ENCODE measurements at regions not wholly inside any gene's neighbourhood (a gene's known extent, or its start where the extent isn't known, plus 50 kb on each side); places are given as distances from the start of the nearest gene placed in this dataset.
"Not testable (repeated sequence)": the region's sequence is repeated elsewhere in the genome, so short reads cannot be mapped to it uniquely, and the experiment has no call there.

DNA sequence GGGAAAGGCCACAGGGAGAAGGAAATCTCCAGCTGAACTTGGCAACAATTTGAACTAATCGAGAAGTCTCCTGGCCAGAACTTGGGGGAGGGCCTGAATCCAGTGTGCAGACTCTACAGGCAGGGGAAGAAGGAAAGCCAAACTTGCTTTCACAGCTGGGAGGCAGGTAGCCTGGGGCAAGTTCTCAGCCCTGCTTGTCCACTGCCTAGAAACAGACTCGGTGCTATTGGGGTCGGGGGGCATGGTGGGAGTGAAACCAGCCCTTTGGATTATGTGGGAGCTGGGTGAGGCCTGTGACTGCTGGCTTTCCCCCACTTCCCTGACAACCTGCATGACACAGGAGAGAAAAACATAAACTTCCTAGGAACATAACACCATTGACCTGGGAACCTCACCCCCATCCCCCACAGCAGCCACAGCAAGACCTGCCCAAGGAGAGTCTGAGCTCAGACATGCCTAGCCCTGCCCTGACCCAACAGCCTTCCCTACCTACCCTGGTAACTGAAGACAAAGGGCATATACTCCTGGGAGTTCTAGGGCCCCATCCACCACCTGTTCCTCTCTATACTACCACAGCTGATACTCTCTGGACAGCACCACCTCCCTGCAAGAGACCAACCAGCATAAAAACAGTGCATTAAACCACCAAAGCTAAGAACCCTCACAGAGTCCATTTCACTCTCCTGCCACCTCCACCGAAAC, 103.7 kb upstream of the MNS1 start:
- H3K4me1 Mint-ChIP-seq: no peaks in the 10 kb centered on the region
- peaks cover 34% of the 10 kb centered on the region for H3K27me3 Mint-ChIP-seq
- DNase-seq: no peak
- H3K4me3 Mint-ChIP-seq: no peak overlapping the region
- H3K27ac Mint-ChIP-seq: no peak overlapping the region
- no peak for ATAC-seq
- peaks cover 10 to 16% of the 10 kb centered on the region in 2 donors for H3K9me3 Mint-ChIP-seq

DNA sequence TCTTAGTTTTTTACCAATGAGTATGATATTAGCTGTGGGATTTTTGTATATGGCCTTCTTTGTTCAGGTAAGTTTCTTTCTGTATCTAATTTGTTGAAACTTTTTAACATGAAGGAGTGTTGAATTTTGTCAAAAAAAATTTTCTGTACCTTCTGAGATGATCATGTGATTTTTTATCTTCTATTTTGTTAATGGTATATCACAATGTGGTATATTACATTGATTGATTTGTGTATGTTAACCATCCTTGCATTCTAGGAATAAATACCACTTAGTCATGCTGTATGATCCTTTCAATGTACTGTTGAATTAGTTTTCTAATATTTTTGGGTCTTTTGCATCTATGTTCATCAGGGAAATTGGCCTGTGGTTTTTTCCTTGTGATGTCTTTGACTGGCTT, 92.5 kb upstream of the MNS1 start:
- H3K4me1 Mint-ChIP-seq: no peaks in the 10 kb centered on the region
- peaks cover 29 to 42% of the 10 kb centered on the region in 2 donors for H3K9me3 Mint-ChIP-seq
- no peak overlapping the region for H3K27ac Mint-ChIP-seq
- ATAC-seq: no peak
- H3K4me3 Mint-ChIP-seq: no peak overlapping the region
- DNase-seq: no peak
- H3K27me3 Mint-ChIP-seq: no peaks in the 10 kb centered on the region

- peaks cover 14 to 35% of the 10 kb centered on the region in 2 donors for H3K9me3 Mint-ChIP-seq
Observed at GRCh38 chr15:56553486-56553885, 88.5 kb upstream of the MNS1 start.

GRCh38 chr15:56552659-56553058, 87.7 kb upstream of the MNS1 start:
- Mint-ChIP-seq H3K9me3 (peaks cover 6 to 26% of the 10 kb centered on the region in 2 donors), H3K27me3 (no peaks in the 10 kb centered on the region), H3K4me1 (no peaks in the 10 kb centered on the region), H3K4me3 (no peak overlapping the region), H3K27ac (no peak overlapping the region)
- DNase-seq (no peak), ATAC-seq (no peak)

More at GRCh38 chr15:56553486-56553885, 88.5 kb upstream of the MNS1 start:
- ATAC-seq (no peak), DNase-seq (no peak)
- no peaks in the 10 kb centered on the region for H3K27me3 Mint-ChIP-seq
- H3K27ac Mint-ChIP-seq: no peak overlapping the region
- no peak overlapping the region for H3K4me3 Mint-ChIP-seq
- no peaks in the 10 kb centered on the region for H3K4me1 Mint-ChIP-seq

DNA sequence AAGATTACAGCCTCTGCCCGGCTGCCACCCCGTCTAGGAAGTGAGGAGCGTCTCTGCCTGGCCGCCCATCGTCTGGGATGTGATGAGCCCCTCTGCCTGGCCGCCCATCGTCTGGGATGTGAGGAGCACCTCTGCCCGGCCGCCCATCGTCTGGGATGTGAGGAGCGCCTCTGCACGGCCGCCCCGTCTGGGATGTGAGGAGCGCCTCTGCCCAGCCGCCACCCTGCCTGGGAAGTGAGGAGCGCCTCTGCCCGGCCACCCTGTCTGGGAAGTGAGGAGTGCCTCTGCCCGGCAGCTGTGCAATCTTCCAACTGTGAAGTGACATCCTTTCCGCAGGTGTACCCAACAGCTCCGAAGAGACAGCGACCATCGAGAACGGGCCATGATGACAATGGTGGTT, 75.6 kb upstream of the MNS1 start:
- H3K27me3 Mint-ChIP-seq, DNase-seq, H3K27ac Mint-ChIP-seq, H3K4me3 Mint-ChIP-seq, ATAC-seq: not testable (repeated sequence)
- Mint-ChIP-seq H3K4me1 (peaks cover 12% of the 10 kb centered on the region), H3K9me3 (peaks cover 21% of the 10 kb centered on the region in 2 donors)

DNA sequence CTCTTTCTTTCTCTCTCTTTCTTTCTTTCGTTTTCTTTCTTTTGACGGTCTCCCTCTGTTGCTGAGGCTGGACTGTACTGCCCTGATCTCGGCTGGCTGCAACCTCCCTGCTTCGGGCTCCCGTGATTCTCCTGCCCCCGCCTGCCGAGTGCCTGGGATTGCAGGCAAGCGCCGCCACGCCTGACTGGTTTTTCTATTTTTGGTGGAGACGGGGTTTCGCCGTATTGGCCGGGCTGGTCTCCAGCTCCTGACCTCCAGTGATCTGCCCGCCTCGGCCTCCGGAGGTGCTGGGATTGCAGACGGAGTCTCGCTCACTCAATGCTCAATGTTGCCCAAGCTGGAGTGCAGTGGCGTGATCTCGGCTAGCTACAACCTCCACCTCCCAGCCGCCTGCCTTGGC, 75.2 kb upstream of the MNS1 start:
- peaks cover 12% of the 10 kb centered on the region for H3K4me1 Mint-ChIP-seq
- DNase-seq, H3K27ac Mint-ChIP-seq, H3K27me3 Mint-ChIP-seq, ATAC-seq, H3K4me3 Mint-ChIP-seq: not testable (repeated sequence)
- peaks cover 21% of the 10 kb centered on the region in 2 donors for H3K9me3 Mint-ChIP-seq

GRCh38 chr15:56538901-56539545, 74.1 kb upstream of the MNS1 start:
- no peak overlapping the region for H3K27ac Mint-ChIP-seq
- ATAC-seq (no peak), DNase-seq (no peak)
- H3K9me3 Mint-ChIP-seq: peaks cover 10 to 11% of the 10 kb centered on the region in 2 donors
- peaks cover 12% of the 10 kb centered on the region for H3K4me1 Mint-ChIP-seq
- H3K4me3 Mint-ChIP-seq: no peak overlapping the region
- peaks cover 8% of the 10 kb centered on the region for H3K27me3 Mint-ChIP-seq

- peak; percentile 85 for ATAC-seq
- H3K4me3 Mint-ChIP-seq: no peak overlapping the region
- no peak overlapping the region for H3K27ac Mint-ChIP-seq
- H3K4me1 Mint-ChIP-seq: peaks cover 12% of the 10 kb centered on the region
- H3K27me3 Mint-ChIP-seq: peaks cover 8% of the 10 kb centered on the region
- DNase-seq: peak; percentile 38 to 45
- peaks cover 2 to 3% of the 10 kb centered on the region in 2 donors for H3K9me3 Mint-ChIP-seq
Observed at GRCh38 chr15:56537881-56538280, 72.9 kb upstream of the MNS1 start.

DNA sequence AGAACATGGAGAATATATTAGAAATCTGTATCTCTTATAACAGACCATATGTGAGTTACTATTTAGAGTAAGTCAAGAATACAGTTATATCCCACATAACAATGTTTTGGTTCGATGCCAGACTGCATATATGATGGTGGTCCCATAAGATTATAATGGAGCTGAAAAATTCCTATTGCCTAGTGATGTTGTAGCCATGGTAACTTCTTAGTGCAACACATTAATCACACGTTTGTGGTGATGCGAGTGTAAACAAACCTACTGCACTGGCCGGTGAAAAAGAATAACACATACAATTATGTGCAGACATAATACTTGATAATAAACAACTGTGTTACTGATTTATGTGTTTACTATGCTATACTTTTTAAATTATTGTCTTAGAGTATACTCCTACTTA, 69.8 kb upstream of the MNS1 start:
- ATAC-seq: no peak
- peaks cover 7% of the 10 kb centered on the region for H3K27me3 Mint-ChIP-seq
- peaks cover 12% of the 10 kb centered on the region for H3K4me1 Mint-ChIP-seq
- H3K27ac Mint-ChIP-seq: no peak overlapping the region
- H3K9me3 Mint-ChIP-seq: no peaks in the 10 kb centered on the region
- H3K4me3 Mint-ChIP-seq: no peak overlapping the region
- no peak for DNase-seq

GRCh38 chr15:56533731-56534403, 68.9 kb upstream of the MNS1 start:
- no peaks in the 10 kb centered on the region for H3K9me3 Mint-ChIP-seq
- H3K4me1 Mint-ChIP-seq: peaks cover 12% of the 10 kb centered on the region
- no peak overlapping the region for H3K27ac Mint-ChIP-seq
- H3K4me3 Mint-ChIP-seq: no peak overlapping the region
- H3K27me3 Mint-ChIP-seq: no peaks in the 10 kb centered on the region
- ATAC-seq (no peak), DNase-seq (no peak)

DNA sequence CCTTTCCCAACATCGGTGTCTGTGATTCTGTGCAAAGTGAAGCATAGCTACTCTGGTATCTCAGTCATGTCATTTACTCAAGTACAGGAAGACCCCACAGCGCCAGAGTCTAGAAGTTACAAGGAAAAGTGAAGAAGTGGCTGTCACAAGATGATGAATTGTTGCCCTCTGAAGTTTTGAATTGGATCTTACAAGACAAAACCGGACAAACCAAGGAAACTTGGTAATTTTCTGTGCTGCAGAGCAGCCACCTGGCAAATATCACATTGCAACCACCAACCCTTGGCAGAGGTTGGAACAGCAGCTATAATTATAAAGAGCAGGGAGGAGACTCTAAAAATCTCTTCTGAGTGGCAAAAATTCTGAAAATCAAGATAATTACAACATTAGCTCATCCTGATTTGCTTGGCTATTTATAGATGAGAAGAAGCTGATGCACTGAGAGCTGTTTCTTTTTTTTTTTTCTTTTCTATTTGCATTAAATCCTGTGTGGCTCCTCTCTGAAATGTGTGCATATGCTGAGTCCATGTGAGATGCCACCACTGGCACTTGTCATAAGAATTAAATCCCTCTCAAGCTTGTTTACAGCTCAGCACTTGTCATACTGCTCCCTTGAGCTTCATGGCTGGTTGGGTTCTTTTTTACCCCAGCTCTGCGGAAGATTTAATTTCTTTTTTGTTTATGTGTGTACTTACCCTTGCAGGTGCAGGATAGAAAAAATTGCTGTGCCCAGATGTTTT, 68.0 kb upstream of the MNS1 start:
- no peak overlapping the region for H3K4me3 Mint-ChIP-seq
- H3K27ac Mint-ChIP-seq: no peak overlapping the region
- no peaks in the 10 kb centered on the region for H3K9me3 Mint-ChIP-seq
- DNase-seq: no peak
- no peak for ATAC-seq
- H3K4me1 Mint-ChIP-seq: peaks cover 6% of the 10 kb centered on the region
- peaks cover 2% of the 10 kb centered on the region for H3K27me3 Mint-ChIP-seq

- ATAC-seq: no peak
- H3K9me3 Mint-ChIP-seq: no peaks in the 10 kb centered on the region
- H3K4me3 Mint-ChIP-seq: no peak overlapping the region
- DNase-seq: no peak
- no peaks in the 10 kb centered on the region for H3K4me1 Mint-ChIP-seq
- peaks cover 15% of the 10 kb centered on the region for H3K27me3 Mint-ChIP-seq
- no peak overlapping the region for H3K27ac Mint-ChIP-seq
Observed at GRCh38 chr15:56530157-56530556, 65.2 kb upstream of the MNS1 start.

DNA sequence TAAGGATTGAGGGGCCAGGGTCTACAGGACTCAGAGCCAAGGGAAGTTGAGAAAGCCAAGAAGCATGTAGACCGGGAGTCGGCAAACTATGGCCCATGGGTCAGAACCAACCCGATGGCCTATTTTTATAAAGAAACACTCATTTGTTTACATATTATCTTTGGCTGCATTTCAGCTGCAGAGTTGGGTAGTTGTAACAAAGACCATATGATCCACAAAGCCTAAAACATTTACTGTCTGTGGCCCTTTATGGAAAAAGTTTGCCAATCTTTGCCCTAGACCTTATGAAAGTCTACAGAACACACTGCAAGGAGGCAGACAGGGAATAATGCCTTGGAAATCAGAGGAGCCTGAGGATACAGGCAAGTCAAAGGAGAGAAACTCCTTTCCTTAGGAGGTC, 63.2 kb upstream of the MNS1 start:
- Mint-ChIP-seq H3K27ac (no peak overlapping the region), H3K9me3 (no peaks in the 10 kb centered on the region), H3K4me3 (no peak overlapping the region), H3K4me1 (no peaks in the 10 kb centered on the region), H3K27me3 (peaks cover 16% of the 10 kb centered on the region)
- no peak for ATAC-seq
- DNase-seq: no peak

GRCh38 chr15:56524915-56525314, 60.0 kb upstream of the MNS1 start:
- no peak overlapping the region for H3K27ac Mint-ChIP-seq
- DNase-seq (no peak), ATAC-seq (no peak)
- peaks cover 33% of the 10 kb centered on the region for H3K27me3 Mint-ChIP-seq
- no peaks in the 10 kb centered on the region for H3K9me3 Mint-ChIP-seq
- no peak overlapping the region for H3K4me3 Mint-ChIP-seq
- H3K4me1 Mint-ChIP-seq: no peaks in the 10 kb centered on the region

DNA sequence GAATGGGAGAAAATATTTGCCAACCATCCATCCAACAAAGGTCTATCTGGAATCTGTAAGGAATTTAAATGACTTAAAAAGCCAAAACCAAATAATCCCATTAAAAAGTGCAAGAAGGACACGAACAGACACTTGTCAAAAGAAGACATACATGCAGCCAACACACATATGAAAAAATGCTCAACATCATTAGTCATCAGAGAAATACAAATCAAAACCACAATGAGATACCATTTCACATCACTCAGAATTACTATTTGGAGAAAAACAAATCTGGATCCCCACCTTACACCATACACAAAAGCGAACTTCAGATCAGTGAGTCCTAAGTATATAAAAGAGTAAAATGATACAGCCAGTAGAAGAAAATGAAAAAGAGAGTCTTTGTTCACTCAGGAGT, 58.6 kb upstream of the MNS1 start:
- Mint-ChIP-seq H3K27ac (no peak overlapping the region), H3K9me3 (peaks cover 8 to 11% of the 10 kb centered on the region in 2 donors), H3K27me3 (peaks cover 33% of the 10 kb centered on the region), H3K4me3 (no peak overlapping the region), H3K4me1 (no peaks in the 10 kb centered on the region)
- no peak for ATAC-seq
- DNase-seq: no peak

All from stimulated activated naive CD8-positive, alpha-beta T cell treated with anti-CD3 and anti-CD28 coated beads, Interleukin-15, amount 100 ng/mL, for 72 hours (primary cell).